Putamen (tissue), 1 donor: ENCODE measurements at regions not wholly inside any gene's neighbourhood (a gene's known extent, or its start where the extent isn't known, plus 50 kb on each side); places are given as distances from the start of the nearest gene placed in this dataset.
"Not testable (repeated sequence)": the region's sequence is repeated elsewhere in the genome, so short reads cannot be mapped to it uniquely, and the experiment has no call there.

Experiments
- DNase-seq: peaks from one replicate; pipeline ENCODE4 v3.0.0-alpha.2; 2016; ENCODE audit warnings: low spot score

DNA sequence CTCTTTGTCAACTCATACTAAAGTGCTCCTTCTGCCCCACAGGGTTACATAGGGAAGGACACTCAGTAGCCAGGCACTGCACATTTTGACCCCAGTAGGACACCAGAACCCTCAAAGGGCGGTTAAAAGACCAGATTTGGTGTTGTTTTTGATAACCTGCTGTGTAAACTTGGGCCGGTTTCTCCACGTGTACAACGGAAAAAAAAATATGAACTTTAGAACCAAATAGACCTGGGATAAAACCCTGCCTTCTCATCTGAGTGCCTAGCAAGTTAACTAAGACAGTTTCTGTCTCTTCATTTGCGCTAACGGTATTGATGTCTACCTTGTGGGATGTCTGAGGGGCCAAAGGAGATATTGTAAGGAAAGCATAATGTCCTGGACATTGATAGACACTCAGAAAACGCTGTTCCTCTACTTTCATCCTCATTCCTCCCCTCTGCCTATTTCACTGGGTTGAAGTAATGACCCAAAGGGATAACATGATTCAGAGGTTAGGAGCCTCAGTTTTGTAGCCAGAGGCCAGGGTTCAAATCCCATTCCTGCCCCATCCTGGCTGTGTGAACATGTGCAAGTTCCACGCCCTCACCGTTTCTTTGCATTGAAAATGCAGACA is 155.9 kb upstream of the LPP start:
- DNase-seq, result no peak

DNA sequence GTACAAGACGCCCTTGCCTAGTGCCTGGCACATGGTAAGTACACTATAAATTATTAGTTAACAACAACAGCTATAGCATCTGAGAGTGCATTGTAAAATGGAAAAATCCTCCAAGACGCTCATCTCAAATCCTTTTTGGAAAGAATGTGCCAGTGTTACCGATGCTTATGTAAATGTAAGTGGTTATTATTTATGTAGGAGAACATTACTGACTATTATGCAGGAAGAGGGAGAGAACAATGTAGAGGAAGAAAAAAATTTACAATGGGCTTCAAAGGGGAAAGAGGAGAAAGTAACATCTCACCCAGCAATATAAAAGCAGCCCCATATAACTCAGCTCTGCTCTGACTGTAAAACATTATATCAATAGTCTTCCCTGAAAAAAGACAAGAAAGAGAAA is 155.3 kb upstream of the LPP start:
- no peak for DNase-seq

DNA sequence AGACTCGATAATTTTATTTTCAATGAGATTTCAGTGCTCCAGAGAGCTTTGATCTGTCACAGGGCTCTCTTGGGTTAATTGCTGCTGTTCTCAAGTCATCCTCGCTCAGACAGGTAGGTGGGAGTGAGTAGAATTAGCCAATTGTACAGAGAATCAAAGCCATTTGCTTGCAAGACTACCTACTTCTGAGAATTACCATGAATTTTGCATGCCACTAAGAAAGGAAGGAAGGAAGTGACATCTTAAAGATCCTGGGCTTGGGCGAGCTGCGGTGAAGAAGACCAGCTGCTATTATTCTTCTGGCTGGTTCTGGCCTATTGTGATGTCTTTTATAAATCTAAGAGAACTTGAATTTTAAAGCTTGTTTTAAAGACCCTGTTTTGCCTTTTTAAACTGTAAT is 154.1 kb upstream of the LPP start:
- no peak for DNase-seq

DNA sequence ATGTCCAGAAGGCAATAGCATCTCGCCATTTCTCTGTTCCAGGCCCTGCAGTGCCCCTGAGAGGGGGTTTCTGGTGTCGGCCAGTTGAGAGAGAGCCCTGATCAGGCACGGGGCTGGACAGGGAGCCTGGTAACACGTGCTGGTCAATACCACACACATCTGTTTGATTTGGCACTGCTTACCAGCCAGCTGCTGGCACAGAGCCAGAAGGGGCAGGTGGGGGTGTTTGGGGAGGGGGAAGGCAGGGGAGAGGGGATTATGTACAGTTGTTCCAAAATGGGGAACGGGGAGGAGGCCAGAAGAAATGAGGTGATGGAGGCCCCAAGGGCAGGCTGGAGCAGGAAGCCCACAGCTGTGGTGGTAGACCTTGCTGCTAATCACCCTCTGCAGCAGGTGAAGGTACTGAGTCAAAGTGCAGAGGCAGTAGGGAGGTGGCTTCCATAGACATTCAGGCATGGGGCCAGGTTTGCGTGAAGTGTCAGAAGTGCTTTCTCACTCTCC is 153.5 kb upstream of the LPP start:
- DNase-seq, result no peak

DNA sequence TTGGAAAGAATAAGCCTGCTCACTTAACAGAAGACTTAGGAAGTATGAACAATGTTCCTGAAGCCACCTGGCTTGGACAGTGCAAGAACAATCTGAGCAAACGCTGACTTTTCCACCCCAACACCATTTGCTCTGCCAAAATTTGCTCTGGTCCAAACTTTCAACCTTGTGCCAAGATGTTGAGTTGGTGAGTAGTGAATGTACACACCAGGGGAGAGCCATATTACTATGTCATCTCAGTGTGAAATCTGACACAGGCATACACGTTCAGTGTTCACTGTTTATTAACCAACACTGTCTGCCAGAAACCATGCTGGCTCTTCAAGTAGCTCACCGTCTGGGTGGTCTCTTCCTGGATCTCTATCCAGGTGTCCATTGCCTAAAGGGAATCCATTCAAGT is 152.9 kb upstream of the LPP start:
- no peak for DNase-seq

DNA sequence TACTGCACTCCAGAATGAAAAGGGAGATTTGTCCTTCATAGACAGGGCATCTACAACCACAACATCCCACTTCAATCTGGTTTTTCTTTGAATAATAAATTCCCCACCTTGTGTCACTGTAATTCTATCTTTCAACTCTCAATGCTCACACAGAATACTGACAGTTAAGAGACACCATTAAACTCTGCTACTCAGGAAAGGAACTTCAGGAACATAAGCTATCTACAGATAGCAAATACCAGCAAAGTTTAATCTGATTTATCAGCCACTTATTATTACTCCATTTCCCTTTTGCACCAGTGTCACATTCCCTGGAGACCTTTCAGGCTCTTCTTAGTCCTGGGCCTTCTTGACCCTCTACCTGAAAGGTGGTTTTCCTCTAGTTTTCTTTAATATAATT is 152.0 kb upstream of the LPP start:
- no peak for DNase-seq

DNA sequence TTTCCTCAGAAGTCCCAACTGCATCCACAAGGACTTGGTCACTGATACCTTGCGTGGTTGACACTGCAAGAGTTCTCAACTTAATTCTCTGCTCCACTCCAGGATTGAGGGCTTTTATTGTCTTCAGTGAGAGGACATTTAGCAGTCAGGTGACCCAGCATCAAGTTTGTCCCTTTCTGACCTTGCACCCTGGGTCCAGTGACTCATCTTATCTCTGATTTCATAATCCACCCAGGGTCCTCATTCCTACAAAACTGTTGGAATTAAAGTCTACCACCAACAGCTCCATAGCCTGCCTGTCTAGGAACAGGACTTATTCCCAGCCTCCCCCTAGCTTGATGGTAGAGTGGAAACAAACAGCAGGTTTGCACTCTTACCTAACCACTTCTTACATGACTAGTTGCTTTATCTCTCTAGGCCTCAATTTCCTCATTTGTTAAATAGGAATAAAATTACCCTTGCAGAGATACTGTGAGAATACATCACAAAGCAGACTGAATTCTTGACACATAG is 151.3 kb upstream of the LPP start:
- DNase-seq, result no peak

DNA sequence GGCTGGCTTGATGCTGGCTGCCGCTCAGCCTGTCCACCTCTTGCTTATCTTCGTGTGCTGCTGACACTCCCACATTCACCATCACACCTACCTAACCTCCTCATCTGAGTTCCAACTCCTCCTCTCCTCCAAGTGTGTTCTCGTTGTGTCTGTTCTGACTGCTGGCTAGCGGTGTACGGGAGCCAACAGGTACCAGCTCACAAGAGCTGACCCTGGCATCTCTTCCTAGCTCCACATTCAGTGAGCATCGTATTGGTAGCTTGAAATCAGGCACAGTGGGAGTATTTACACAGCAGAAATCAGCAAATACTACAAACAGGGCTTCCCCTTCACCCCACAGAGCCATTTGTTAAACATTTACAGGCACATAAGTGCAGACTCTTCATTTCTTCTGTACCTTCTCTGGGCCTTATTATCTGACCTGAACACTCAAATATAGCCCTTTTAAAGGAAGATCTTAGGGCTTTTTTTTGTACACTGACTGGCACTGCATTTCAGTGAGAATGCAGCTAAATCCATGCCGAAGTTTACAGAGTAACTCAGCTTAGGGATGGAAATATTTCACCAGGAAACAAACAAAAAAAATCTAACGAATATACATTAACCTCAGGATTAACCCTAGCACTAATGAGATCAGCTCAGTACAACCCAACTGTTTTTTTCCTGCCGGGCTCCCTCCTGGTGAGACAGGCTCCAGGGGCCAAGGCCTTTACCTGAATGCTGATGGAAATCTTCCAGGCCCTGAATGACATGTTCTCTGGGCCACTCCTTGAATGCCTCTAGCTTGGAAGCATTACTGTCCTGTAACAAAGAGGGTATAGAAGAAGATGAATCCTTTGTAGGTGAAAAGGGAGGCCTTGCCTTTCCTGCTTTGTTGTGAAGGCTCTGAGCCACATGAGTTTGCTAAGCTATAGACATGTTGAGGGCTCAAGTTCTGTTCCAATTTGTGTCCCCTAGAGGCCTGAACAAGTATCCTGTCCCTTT is 150.5 kb upstream of the LPP start:
- no peak for DNase-seq

DNA sequence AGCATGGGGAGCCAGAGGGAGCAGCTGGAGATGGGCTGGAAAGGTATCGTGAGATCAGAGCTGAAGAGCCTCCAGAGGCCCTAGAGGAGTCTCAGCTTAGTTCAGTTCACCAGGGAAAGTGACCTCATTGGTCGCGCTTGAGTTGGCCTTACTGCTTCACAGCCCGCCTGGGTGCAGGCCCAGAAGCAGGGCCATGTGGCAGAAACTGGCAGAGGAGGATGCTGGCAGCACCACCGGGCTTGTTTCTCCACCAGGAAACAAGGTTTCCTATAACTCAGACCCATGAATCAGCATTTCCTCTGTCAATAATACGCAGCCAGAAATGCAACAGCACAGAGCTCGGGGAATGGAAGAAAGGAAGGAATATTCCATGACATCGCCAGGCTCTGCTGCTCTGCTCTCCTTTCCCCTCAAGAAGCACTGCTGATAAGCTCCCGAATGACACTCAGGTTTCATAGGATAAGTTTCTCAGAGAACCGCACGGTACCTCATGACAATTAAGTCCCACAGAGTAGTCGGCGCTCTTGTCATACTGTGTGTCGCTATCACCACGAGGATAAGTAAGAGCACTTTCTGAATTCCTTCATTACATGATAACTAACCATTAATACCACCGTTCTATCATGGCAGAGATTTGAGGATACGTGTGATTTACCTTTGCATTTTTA is 147.1 kb upstream of the LPP start:
- peak; percentile 45 for DNase-seq

DNA sequence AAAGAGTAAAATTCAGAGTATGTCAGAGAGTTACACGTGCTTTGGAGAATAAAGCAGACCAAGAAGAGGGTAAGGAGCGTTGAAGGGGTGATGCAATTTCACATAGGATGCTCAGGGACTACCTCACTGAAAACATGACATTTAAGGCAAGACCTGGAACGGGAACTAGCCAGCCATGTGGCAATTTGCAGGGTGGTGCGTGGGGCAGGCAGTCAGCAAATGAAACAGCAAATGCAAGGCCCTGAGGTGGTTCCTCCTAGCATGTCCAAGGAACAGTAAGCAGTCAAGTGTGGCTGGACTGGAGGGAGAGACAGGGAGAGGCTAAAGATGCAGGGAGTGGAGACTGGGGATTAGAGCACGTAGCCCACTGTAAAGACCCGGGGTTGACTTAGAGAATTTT is 146.1 kb upstream of the LPP start:
- DNase-seq, result no peak

DNA sequence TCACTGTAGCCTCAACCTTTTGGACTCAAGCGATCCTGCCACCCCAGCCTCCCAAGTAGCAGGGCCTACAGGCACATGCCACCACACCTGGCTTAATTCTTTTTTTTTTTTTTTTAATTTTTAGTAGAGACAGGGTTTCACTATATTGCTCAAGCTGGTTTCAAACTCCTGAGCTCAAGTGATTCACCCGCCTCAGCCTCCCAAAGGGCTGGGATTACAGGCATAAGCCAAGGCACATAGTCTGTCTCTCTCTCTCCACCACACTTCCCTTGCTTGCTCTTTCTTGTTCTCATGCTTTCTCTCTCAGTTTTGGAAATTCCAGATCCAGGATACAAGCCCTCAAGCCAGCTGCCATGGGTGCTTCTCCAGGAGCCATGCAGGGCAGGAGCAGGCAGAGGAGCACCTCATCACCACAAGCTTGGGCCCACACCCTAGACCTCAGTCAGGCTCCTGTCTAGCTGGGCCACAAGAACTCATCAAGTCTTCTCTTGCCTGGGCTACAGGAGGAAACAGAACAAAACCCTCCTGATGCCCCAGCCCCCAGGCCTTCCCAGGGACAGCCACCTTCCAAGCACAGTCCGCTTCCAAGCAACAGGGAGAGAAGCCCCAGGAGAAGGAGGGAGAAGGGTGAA is 145.3 kb upstream of the LPP start:
- no peak for DNase-seq

DNA sequence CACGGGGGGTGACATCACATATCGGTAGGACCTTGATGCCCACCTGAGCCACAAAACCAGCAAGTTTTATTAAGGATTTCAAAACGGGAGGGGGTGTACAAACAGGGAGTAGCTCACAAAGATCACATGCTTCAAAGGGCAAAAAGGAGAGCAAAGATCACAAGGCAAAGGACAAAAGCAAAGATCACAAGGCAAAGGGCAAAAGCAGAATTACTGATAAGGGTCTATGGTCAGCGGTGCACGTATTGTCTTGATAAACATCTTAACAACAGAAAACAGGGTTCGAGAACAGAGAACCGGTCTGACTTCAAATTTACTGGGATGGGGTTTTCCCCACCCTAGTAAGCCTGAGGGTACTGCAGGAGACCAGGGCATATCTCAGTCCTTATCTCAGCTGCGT is 143.5 kb upstream of the LPP start:
- no peak for DNase-seq

DNA sequence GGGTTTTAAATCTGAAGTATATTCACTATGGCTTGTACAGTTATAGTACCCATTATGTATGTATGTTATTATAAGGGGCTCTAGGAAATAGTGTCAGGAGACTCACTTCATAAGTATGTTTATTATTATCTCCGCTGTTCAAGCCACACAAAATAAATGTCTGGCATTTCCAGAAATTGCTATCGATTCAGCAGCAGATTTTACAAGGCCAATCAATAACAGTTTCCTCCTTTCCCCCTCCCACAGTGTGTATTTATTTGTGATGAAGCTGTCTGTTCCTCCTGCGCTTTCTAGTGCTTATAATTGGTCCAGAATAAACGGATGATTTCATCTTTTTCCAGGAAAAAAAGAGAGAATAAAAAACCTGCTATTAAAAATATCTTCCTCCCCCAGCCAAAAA is 134.2 kb upstream of the LPP start:
- DNase-seq, result no peak

DNA sequence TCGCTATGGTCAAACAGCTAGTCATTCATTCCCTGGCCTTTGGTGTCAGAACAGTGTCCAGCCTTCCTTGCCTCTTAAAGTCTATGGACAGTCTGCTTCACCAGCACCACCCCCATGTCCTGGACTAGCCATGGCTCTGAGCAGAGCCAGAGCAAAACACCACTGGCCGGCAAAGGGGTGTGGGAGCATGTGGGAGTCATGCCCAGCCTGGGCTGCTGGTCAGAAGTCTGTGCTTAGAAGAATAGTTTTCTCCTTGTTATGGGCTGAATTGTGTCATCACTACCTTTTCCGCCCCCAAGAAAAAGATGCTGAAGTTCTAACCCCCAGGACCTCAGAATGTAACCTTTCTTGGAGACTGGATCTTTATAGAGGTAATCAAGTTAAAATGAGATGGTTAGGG is 132.9 kb upstream of the LPP start:
- no peak for DNase-seq

DNA sequence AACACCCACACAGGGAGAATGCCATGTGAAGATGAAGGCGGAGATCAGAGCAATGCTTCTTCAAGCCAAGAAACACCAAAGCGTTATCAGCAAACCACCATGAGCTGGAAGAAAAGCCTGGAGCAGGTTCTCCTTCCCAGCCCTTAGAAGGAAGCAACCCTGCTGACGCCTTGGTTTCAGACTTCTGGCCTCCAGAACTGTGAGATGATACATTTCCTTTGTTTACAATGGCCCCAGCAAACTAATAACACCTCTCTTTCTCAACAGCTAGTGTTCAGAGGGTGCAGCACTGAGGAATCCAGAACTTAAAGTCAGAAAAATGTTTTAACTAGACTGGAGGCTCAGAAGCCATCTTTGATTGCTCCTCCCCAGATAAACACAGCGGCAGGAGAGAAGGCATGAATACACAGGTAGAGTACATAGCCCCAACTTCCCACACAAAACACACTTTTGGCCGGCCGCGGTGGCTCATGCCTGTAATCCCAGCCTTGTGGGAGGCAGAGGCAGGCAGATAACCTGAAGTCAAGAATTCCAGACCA is 132.4 kb upstream of the LPP start:
- DNase-seq, result no peak

DNA sequence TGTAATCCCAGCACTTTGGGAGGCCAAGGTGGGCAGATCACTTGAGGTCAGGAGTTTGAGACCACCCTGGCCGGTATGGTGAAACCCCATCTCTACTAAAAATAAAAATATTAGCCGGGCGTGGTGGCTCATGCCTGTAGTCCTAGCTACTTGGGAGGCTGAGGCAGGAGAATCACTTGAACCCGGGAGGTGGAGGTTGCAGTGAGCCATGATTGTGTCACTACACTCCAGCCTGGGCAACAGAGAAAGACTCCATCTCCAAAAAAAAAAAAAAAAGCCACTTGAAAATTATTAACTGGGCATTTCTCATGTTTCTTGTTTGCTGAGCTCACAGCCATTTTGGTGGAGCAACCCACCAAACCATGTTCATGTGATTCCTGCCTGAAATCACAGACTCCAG is 131.1 kb upstream of the LPP start:
- DNase-seq, result not testable (repeated sequence)

DNA sequence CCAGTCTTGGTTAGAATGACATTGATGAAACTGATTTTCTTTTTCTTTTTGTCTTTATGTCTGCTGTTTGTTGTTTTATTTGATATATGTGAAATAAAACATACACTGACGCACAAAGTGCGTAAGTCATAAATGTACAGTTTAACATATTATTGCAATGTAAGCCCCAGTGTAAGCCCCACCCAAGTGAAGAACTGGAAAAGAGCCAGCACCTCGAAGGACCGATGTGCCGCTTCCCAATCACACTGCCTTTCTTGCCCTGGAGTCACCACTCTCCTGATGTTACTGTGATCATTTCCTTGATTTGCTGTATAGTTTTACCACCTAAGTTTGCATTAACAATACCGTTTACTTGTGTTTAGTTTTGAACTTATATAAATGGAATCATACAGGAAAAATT is 128.4 kb upstream of the LPP start:
- DNase-seq, result no peak

DNA sequence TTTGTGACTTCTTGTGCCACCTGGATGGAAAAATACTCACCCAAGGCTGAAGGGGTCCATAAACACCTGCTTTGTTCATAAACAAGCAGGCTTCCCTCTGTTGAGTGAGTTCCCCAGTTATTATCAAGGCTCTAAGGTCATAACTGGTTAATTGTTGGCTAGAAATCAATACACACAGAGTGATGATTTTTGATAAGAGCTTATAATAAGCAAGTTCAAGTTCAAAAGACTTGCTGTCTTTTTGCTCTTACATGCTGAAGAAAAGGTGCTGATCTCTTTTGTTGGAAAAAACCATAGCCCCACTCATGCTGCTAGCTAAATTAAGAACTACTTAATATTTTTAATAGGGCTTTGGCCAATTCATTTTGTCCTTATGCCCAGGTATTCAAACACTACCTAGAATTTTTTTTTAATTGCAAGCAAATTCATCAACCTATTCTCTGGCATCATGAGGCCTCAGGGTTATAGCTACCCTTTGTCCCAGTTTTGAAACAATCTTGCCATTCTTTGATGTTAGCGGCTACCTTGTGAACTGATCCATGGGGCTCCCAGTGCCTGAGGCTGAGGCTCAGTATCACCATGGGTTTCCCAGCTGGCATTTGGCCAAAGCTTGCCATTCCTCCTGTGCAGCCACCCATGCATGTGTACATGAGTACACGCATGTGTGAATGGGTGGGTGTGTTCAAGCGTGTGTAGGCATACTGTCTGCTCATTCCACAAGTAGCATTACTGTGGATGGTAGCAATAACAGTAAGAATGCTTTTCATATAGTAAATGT is 127.6 kb upstream of the LPP start:
- no peak for DNase-seq

DNA sequence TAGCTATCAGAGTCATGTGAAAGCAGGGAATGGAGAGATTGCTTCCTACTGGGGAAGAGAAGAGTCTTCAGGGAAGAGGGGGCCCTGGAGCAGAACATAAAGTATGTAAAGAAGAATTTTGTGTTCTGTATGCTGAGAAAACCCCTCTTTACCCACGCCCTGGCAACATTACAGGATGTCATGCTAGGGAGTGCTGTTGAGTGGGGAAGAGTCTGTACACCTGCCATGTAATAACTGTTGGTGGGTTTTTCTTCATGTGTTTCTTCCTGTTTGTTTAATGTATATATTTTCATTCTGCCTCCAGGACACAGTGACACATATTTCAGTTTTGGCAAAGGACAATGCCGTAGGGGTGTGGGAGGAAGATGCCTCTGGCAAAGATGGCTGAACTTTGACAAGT is 122.8 kb upstream of the LPP start:
- DNase-seq, result no peak

DNA sequence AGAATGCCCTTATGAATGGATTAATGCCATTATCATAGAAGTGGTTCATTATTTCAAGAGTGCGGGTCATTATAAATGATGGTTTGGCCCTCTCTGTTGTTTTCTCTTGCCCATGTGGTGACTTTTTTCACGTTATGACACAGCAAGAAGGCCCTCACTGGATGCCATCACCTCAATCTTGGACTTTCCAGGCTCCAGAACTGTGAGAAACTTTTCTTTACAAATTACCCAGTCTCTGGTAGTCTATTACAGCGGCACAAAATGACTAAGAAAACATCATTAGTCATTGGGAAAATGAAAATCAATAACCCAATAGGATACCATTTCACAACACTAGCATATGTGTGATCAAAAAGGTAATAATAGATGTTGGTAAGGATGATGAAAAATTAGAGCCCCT is 119.0 kb upstream of the LPP start:
- no peak for DNase-seq
